ENCODE measurements at regions not wholly inside any gene's neighbourhood (a gene's known extent, or its start where the extent isn't known, plus 50 kb on each side); places are given as distances from the start of the nearest gene placed in this dataset.

GRCh38 chrX:128676651-128677050, 624.4 kb upstream of the ACTRT1 start:
- TF ChIP-seq CTCF (IDR thresholded peaks at IDR 0.05; ENCODE audit: poor library complexity): no peak
- TF ChIP-seq EZH2 (IDR thresholded peaks at IDR 0.05; ENCODE audit: borderline replicate concordance): no peak

Data from hepatocyte (in vitro differentiated cells).